ENCODE measurements at regions not wholly inside any gene's neighbourhood (a gene's known extent, or its start where the extent isn't known, plus 50 kb on each side); places are given as distances from the start of the nearest gene placed in this dataset.

DNA sequence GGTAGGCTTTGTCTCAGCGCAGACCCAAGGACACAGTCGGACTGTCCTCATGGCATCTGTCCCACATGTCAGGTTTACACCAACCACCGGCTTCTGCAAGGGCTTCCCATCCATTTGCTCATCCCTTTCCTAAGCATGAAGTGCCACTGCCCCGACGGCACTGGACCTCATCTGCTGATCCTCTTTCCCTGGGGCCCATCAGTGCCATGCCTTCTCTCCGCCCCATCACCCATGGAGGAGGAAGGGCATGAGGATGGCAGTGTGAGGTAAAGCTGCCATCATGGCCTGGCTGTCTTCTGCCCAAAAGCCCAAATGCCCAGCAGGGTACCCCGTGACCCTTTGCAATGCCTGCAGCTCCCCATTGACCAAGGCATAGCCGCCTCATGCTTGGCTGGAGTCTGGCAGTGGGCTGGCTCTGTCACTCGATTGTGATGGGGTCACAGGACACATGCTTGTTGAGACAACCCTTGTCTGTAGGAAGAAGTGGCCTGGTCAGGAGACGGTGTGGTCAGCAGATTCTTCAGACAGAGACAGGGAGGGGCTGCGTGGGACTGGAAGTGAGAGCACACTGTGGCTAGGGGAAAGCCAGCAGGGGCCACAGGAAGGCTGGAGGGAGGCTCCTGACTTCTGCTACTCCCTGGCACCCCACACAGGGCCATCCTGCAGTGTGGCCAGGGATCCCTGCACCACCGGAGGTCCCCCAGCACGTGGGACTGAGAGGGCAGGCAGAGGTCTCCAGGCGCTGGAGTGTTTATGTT is 493.7 kb upstream of the HS6ST1 start:
- Histone ChIP-seq H3K4me1 (ENCODE audit: control insufficient read depth in 2 of 2, insufficient read depth in 2 of 2, low read length in 2 of 2) (no peaks in the 10 kb centered on the region), H3K9me3 (ENCODE audit: control insufficient read depth in 2 of 2, insufficient read depth in 1 of 2, low read length in 1 of 2) (peaks cover 0 to 9% of the 10 kb centered on the region in 2 donors), H3K36me3 (ENCODE audit: control insufficient read depth in 2 of 2, insufficient read depth in 2 of 2, low read length in 1 of 2) (no peaks in the 10 kb centered on the region), H3K4me3 (ENCODE audit: low read length in 2 of 2) (no peak overlapping the region), H3K27ac (ENCODE audit: low read depth in 1 of 2, low read length in 1 of 2) (no peak overlapping the region), H3K27me3 (ENCODE audit: control insufficient read depth in 2 of 2, insufficient read depth in 1 of 2, low read length in 1 of 2) (no peaks in the 10 kb centered on the region)
- 97% methylated on average over 14 of the region's 14 CpGs for WGBS
- no peak for DNase-seq (ENCODE audit: low read depth in 6 of 9, low spot score in 9 of 9)

- no peak for DNase-seq (ENCODE audit: low read depth in 6 of 9, low spot score in 9 of 9)
- Histone ChIP-seq H3K4me1 (ENCODE audit: control insufficient read depth in 2 of 2, insufficient read depth in 2 of 2, low read length in 2 of 2) (no peaks in the 10 kb centered on the region), H3K4me3 (ENCODE audit: low read length in 2 of 2) (no peak overlapping the region), H3K27me3 (ENCODE audit: control insufficient read depth in 2 of 2, insufficient read depth in 1 of 2, low read length in 1 of 2) (no peaks in the 10 kb centered on the region), H3K27ac (ENCODE audit: low read depth in 1 of 2, low read length in 1 of 2) (no peak overlapping the region), H3K36me3 (ENCODE audit: control insufficient read depth in 2 of 2, insufficient read depth in 2 of 2, low read length in 1 of 2) (no peaks in the 10 kb centered on the region), H3K9me3 (ENCODE audit: control insufficient read depth in 2 of 2, insufficient read depth in 1 of 2, low read length in 1 of 2) (peaks cover 0 to 8% of the 10 kb centered on the region in 2 donors)
- WGBS, result 98% methylated on average over 7 of the region's 7 CpGs
Measured at GRCh38 chr2:128813352-128814034, 494.8 kb upstream of the HS6ST1 start.

GRCh38 chr2:128815248-128815647 is 496.6 kb upstream of the HS6ST1 start:
- DNase-seq (ENCODE audit: low read depth in 6 of 9, low spot score in 9 of 9), result no peak
- Histone ChIP-seq H3K9me3 (ENCODE audit: control insufficient read depth in 2 of 2, insufficient read depth in 1 of 2, low read length in 1 of 2) (no peaks in the 10 kb centered on the region), H3K27me3 (ENCODE audit: control insufficient read depth in 2 of 2, insufficient read depth in 1 of 2, low read length in 1 of 2) (no peaks in the 10 kb centered on the region), H3K4me1 (ENCODE audit: control insufficient read depth in 2 of 2, insufficient read depth in 2 of 2, low read length in 2 of 2) (no peaks in the 10 kb centered on the region), H3K27ac (ENCODE audit: low read depth in 1 of 2, low read length in 1 of 2) (no peak overlapping the region), H3K4me3 (ENCODE audit: low read length in 2 of 2) (no peak overlapping the region), H3K36me3 (ENCODE audit: control insufficient read depth in 2 of 2, insufficient read depth in 2 of 2, low read length in 1 of 2) (no peaks in the 10 kb centered on the region)
- 96% methylated on average over 3 of the region's 3 CpGs for WGBS

GRCh38 chr2:128817171-128817570 is 498.5 kb upstream of the HS6ST1 start:
- no peaks in the 10 kb centered on the region for H3K4me1 ChIP-seq (ENCODE audit: control insufficient read depth in 2 of 2, insufficient read depth in 2 of 2, low read length in 2 of 2)
- no peak for DNase-seq (ENCODE audit: low read depth in 6 of 9, low spot score in 9 of 9)
- WGBS, result 65% methylated on average over 5 of the region's 5 CpGs
- no peaks in the 10 kb centered on the region for H3K36me3 ChIP-seq (ENCODE audit: control insufficient read depth in 2 of 2, insufficient read depth in 2 of 2, low read length in 1 of 2)
- no peaks in the 10 kb centered on the region for H3K27me3 ChIP-seq (ENCODE audit: control insufficient read depth in 2 of 2, insufficient read depth in 1 of 2, low read length in 1 of 2)
- no peaks in the 10 kb centered on the region for H3K9me3 ChIP-seq (ENCODE audit: control insufficient read depth in 2 of 2, insufficient read depth in 1 of 2, low read length in 1 of 2)
- H3K27ac ChIP-seq (ENCODE audit: low read depth in 1 of 2, low read length in 1 of 2), result no peak overlapping the region
- no peak overlapping the region for H3K4me3 ChIP-seq (ENCODE audit: low read length in 2 of 2)

DNA sequence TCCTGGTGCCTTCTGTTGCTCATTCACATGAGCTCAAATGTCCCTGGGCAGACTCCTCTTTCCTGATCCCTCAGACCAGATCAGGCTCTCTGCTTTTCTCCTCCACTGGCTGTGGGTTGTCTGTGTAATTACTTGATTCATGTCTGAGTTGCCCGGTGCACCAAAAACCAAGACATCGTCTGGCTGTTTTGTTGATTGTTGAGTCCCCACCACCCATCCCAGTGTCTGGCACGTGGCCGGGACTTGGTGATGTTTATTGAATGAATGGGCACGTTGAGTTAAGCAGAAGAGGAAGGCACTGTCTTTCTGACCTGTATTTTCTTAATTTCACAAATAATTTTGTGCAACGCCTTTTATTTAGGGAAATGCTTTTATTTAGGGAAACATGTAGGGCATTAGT is 499.1 kb upstream of the HS6ST1 start:
- H3K27ac ChIP-seq (ENCODE audit: low read depth in 1 of 2, low read length in 1 of 2), result no peak overlapping the region
- no peak overlapping the region for H3K4me3 ChIP-seq (ENCODE audit: low read length in 2 of 2)
- no peaks in the 10 kb centered on the region for H3K9me3 ChIP-seq (ENCODE audit: control insufficient read depth in 2 of 2, insufficient read depth in 1 of 2, low read length in 1 of 2)
- no peaks in the 10 kb centered on the region for H3K4me1 ChIP-seq (ENCODE audit: control insufficient read depth in 2 of 2, insufficient read depth in 2 of 2, low read length in 2 of 2)
- H3K36me3 ChIP-seq (ENCODE audit: control insufficient read depth in 2 of 2, insufficient read depth in 2 of 2, low read length in 1 of 2), result no peaks in the 10 kb centered on the region
- DNase-seq (ENCODE audit: low read depth in 6 of 9, low spot score in 9 of 9), result no peak
- no peaks in the 10 kb centered on the region for H3K27me3 ChIP-seq (ENCODE audit: control insufficient read depth in 2 of 2, insufficient read depth in 1 of 2, low read length in 1 of 2)
- 97% methylated on average over 6 of the region's 6 CpGs for WGBS

DNA sequence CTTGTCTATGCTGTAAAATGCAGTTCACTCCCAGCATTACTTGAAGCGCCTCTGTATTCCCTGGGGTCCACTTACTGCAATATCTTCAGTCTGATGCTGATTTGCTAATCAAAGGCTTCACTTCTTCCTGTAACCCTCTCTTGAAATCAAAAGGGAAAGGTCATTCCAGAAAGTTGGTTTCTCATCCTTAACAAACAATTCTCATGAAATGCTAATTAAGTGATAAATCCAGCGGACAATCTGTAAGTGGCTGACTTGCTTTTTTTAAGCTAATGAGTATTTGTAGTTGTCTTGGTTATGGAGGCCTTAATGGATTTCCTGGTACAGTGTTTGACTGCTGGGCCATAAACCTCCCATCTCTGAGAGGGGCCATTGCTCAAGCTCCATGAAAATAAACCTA is 499.6 kb upstream of the HS6ST1 start:
- no peaks in the 10 kb centered on the region for H3K4me1 ChIP-seq (ENCODE audit: control insufficient read depth in 2 of 2, insufficient read depth in 2 of 2, low read length in 2 of 2)
- H3K27ac ChIP-seq (ENCODE audit: low read depth in 1 of 2, low read length in 1 of 2), result no peak overlapping the region
- 98% methylated on average over 2 of the region's 2 CpGs for WGBS
- no peaks in the 10 kb centered on the region for H3K27me3 ChIP-seq (ENCODE audit: control insufficient read depth in 2 of 2, insufficient read depth in 1 of 2, low read length in 1 of 2)
- H3K4me3 ChIP-seq (ENCODE audit: low read length in 2 of 2), result no peak overlapping the region
- H3K9me3 ChIP-seq (ENCODE audit: control insufficient read depth in 2 of 2, insufficient read depth in 1 of 2, low read length in 1 of 2), result no peaks in the 10 kb centered on the region
- no peaks in the 10 kb centered on the region for H3K36me3 ChIP-seq (ENCODE audit: control insufficient read depth in 2 of 2, insufficient read depth in 2 of 2, low read length in 1 of 2)
- no peak for DNase-seq (ENCODE audit: low read depth in 6 of 9, low spot score in 9 of 9)

DNA sequence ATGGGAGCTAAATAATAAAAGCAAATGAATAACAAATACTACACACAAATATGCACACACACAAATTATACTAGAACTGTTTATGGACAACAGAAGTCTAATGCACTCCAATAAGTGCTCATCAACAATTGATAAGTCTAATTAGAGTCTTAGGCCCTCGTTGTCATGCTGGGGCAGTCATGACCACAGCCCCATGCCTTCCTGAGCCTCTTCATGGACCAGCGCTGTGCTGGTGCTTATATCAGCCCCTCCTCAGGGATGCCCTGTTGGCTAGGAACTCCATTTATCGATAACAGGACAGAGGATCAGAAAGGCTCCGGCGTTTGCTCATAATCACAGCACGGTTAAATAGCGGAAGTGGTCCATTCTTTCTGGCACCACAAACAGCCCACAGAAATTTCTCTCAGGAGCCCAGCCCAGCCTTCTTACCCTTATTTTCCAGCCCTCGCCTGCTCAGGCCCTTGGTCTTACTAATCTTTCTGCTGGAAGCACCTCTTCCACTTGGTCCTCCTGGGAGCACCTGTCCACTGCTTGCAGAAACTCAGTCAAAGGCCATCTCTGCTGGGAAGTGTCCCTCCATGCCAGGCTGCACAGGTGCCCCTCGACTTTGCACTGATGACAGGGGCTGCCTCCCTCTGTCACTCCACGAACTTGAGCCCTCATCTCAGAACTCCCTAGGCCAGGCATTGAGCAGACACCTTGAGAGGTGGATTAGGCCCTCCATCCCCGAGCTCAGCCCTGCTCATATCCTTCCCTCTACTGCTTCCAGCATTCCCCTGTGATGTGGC is 500.2 kb upstream of the HS6ST1 start:
- 97% methylated on average over 11 of the region's 11 CpGs for WGBS
- H3K27ac ChIP-seq (ENCODE audit: low read depth in 1 of 2, low read length in 1 of 2), result no peak overlapping the region
- H3K27me3 ChIP-seq (ENCODE audit: control insufficient read depth in 2 of 2, insufficient read depth in 1 of 2, low read length in 1 of 2), result no peaks in the 10 kb centered on the region
- H3K4me1 ChIP-seq (ENCODE audit: control insufficient read depth in 2 of 2, insufficient read depth in 2 of 2, low read length in 2 of 2), result no peaks in the 10 kb centered on the region
- no peak for DNase-seq (ENCODE audit: low read depth in 6 of 9, low spot score in 9 of 9)
- H3K36me3 ChIP-seq (ENCODE audit: control insufficient read depth in 2 of 2, insufficient read depth in 2 of 2, low read length in 1 of 2), result no peaks in the 10 kb centered on the region
- no peaks in the 10 kb centered on the region for H3K9me3 ChIP-seq (ENCODE audit: control insufficient read depth in 2 of 2, insufficient read depth in 1 of 2, low read length in 1 of 2)
- H3K4me3 ChIP-seq (ENCODE audit: low read length in 2 of 2), result no peak overlapping the region

DNA sequence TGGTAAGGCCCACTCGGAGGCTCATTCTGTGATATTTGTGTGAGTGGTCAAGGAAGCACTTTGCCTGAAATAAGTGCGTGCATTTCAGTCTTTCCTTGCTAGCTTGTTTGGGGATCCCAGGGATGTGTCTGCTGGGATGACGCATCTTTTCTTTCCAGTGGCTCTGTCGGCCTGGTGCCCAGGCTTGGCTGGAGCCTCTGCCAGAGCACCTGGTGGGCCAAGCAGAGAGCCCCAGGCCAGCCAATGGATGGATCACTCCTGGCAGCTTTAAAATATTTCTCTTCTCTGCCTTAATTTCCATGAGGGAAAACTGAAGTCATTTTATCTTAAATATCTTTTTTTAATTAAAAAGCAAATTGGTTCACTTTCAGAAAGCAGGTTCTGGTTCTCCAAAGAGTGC is 501.8 kb upstream of the HS6ST1 start:
- 98% methylated on average over 4 of the region's 4 CpGs for WGBS
- H3K4me3 ChIP-seq (ENCODE audit: low read length in 2 of 2), result no peak overlapping the region
- no peak for DNase-seq (ENCODE audit: low read depth in 6 of 9, low spot score in 9 of 9)

DNA sequence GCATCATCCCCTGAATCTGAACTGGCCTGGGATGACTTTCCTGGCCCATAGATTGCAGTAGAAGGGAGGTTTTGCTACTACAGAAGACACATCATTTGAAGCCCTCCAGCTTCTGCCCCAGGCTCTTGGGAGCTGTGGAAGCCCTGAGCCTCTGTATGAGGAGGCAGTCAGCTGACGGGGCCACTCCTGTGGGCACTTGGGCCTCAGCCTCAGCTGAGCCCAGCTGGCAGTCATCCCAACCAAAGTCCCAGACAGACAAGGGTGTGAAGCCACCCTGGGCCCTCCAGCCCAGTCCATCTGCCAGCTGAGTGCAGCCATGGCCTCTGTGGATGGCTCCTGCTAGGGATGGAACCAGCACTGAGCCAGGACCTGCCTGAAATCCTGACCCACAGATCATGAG is 502.3 kb upstream of the HS6ST1 start:
- Histone ChIP-seq H3K4me1 (ENCODE audit: control insufficient read depth in 2 of 2, insufficient read depth in 2 of 2, low read length in 2 of 2) (no peaks in the 10 kb centered on the region), H3K27ac (ENCODE audit: low read depth in 1 of 2, low read length in 1 of 2) (no peak overlapping the region), H3K27me3 (ENCODE audit: control insufficient read depth in 2 of 2, insufficient read depth in 1 of 2, low read length in 1 of 2) (no peaks in the 10 kb centered on the region), H3K36me3 (ENCODE audit: control insufficient read depth in 2 of 2, insufficient read depth in 2 of 2, low read length in 1 of 2) (no peaks in the 10 kb centered on the region), H3K9me3 (ENCODE audit: control insufficient read depth in 2 of 2, insufficient read depth in 1 of 2, low read length in 1 of 2) (no peaks in the 10 kb centered on the region), H3K4me3 (ENCODE audit: low read length in 2 of 2) (no peak overlapping the region)
- WGBS, result 100% methylated on average over 1 of the region's 1 CpG
- DNase-seq (ENCODE audit: low read depth in 6 of 9, low spot score in 9 of 9), result no peak

More for the DNA sequence above, 501.8 kb upstream of the HS6ST1 start:
- Histone ChIP-seq H3K27ac (ENCODE audit: low read depth in 1 of 2, low read length in 1 of 2) (no peak overlapping the region), H3K36me3 (ENCODE audit: control insufficient read depth in 2 of 2, insufficient read depth in 2 of 2, low read length in 1 of 2) (no peaks in the 10 kb centered on the region), H3K4me1 (ENCODE audit: control insufficient read depth in 2 of 2, insufficient read depth in 2 of 2, low read length in 2 of 2) (no peaks in the 10 kb centered on the region), H3K9me3 (ENCODE audit: control insufficient read depth in 2 of 2, insufficient read depth in 1 of 2, low read length in 1 of 2) (no peaks in the 10 kb centered on the region), H3K27me3 (ENCODE audit: control insufficient read depth in 2 of 2, insufficient read depth in 1 of 2, low read length in 1 of 2) (no peaks in the 10 kb centered on the region)

All from thymus (tissue), 11 donors.